ENCODE measurements at regions not wholly inside any gene's neighbourhood (a gene's known extent, or its start where the extent isn't known, plus 50 kb on each side); places are given as distances from the start of the nearest gene placed in this dataset.

DNA sequence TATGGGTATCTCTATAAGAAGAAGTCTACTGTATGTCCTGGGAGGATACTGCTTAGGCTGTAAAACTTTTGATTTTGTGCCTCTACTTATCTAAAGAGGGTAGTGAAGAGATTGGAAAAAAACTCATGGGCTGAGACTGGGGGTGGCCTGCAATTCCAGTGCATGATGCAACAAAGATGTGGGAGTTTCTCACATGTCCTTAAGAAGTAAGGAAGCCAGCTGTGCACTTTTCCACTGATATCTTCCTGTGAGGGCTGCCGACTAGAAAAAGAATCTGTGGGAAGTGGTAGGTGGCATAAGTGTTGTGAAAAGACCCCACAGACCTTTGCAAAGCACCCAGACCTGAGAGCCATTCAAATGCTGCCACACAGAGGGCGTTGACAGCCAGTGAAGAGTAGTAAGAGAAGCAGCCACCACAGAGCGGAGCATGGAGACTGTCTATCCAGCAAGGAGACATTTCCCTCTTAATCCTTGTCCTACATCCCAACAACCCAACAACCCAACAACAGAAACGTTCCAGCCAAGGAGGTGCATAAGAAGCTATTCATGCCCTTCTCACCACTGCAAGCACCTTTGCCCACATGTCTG, 65.1 kb downstream of the PFDN4 start:
- no peak for DNase-seq

GRCh38 chr20:54275359-54276111, 67.6 kb downstream of the PFDN4 start:
- no peak for DNase-seq

- DNase-seq: no peak
Measured at GRCh38 chr20:54276577-54277169, 68.8 kb downstream of the PFDN4 start.

- no peak for DNase-seq
Measured at GRCh38 chr20:54278262-54278661, 70.4 kb downstream of the PFDN4 start.

DNA sequence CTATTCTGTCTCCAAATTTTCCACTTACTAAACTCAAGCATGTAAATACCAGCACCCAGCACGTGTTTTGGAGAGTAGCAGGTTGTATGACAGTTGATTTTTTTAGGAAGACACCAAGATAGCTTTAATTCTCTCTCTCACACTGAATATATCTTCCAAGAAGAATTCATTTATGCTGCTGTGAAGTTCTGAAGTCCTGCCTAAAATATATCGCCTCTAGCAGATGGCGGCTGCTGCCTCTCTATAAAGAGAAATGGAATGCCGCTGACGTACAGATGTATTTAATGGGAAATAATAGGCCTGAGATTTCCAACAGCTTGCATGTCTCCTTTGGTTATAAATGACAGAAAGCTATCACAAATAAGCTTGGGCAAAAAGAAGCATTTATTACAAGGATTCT, 74.7 kb downstream of the PFDN4 start:
- no peak for DNase-seq

DNA sequence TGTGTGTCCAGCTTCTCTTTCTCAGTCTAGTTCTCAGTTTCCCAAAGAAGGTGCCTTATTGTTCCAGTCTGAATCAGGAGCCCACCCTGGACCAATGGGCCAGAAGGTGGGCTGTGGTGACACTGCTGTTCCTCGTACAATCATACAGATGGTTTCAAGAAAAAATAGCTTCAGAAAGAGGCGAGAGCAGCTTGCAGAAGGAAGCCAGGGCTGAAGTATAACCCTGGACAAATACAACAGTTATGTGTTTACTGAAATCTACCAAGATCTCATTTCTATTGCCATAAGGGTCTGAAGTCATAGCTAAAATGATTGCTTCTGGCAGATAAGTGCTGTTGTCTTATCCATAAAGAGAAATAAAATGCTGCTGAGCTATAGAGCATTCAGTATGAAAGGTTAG, 75.4 kb downstream of the PFDN4 start:
- no peak for DNase-seq

DNA sequence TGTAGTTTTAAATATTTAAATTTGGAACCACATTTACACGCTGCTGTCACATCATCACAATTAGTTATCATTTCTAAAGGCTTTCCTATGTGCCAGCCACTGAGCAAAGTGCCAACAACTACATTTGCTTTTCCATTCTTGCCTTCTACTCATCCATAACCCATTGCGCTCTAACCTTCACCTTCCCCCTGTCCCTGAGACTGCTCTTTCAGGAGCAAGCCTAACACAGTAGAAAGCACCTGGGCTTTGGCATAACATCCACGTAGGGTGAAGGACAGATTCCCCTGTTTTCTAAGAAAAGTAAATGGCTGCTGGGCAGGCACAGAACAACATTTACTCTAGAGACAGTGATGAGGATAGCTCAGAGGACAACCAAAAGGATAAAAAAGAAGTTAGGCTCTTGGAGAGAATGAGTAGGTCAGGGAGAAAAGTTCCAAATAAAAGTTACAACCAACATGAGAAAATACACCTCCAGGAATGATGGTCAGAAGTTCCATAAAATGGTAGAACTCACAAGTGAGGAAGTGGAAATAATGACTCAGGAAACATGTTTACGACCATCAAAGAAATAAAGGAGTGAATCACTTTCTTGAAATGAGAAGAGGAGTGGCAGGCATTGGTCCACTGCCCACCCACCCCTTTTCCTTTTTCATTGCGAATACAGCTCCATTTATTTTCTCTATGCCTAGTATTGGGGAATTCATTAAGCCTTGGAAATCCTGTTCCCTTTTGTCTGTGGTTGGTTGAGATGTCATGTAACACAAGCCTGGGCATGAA, 77.2 kb downstream of the PFDN4 start:
- DNase-seq: no peak

GRCh38 chr20:54290636-54291035, 82.7 kb downstream of the PFDN4 start:
- DNase-seq: no peak

DNA sequence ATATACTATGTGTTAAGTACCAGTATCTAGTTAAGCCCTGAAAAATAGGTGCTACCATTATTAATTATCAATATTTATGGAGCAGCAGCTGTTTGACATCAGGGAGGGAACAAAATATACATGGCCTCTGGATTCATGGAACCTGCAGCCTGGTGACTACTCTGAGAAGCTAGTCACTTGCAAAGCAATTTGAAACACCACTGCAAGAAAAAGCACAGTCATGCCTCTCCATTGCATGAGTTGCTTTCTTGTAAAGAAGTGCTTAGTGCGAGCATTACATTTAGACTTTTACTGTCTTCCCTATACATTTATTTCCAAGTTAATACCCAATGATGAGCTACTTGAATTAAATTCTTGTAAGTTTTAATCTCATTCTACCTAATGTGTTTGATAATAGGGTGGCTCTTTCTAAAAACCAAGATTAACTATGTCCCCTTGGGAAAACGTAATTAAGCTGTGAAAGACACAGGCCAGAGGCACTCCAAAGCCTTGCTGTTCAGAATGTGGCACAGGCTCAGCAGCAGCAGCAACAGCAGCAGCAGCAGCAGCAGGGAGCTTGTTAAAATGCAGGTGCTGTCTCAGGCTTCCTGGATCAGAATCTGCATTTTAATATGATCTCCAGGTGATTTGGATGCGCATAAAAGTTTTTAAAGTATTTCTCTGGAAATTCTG, 83.6 kb downstream of the PFDN4 start:
- no peak for DNase-seq

- DNase-seq: no peak
Measured at GRCh38 chr20:54292185-54292584, 84.3 kb downstream of the PFDN4 start.

DNA sequence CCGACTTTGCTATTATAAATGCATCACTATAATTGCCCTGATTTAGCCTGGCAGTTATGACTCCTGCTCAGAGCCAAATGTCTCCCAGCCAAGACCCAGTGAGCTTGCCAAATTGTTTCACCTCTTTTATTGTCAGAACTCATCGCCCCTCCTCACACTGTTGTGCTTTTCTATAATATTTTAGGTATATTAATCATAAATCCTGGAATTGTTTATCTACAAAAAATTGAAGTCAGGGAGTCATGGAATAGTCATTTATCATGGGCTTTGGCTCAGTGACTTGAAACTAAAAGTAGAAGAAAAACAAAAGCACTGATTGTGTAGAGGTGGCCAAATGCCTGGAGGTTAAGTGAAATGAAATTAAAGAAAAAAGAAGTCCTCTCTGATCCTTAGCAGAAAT, 85.6 kb downstream of the PFDN4 start:
- peak; percentile 25 for DNase-seq

DNA sequence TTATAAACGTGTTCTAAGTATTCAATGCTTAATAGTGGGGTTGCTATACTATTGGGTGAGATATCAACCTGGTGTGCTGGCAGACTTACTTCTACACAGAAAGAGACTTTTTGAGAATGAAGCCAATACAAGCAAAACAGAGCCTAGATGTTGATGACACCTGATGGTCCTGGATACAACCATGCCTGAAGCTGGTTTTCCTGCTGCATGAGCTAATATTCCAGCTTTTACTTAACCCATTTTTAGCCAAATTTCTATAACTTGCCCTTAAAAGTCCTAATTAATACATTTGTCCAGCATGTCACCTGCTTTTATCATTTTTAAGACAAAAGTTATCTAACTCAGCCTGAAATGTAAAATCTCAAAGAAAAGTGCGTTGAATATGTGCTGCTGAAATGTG, 86.2 kb downstream of the PFDN4 start:
- no peak for DNase-seq

GRCh38 chr20:54295686-54296085, 87.8 kb downstream of the PFDN4 start:
- no peak for DNase-seq

GRCh38 chr20:54305421-54305820, 97.5 kb downstream of the PFDN4 start:
- DNase-seq: peak; percentile 34

DNA sequence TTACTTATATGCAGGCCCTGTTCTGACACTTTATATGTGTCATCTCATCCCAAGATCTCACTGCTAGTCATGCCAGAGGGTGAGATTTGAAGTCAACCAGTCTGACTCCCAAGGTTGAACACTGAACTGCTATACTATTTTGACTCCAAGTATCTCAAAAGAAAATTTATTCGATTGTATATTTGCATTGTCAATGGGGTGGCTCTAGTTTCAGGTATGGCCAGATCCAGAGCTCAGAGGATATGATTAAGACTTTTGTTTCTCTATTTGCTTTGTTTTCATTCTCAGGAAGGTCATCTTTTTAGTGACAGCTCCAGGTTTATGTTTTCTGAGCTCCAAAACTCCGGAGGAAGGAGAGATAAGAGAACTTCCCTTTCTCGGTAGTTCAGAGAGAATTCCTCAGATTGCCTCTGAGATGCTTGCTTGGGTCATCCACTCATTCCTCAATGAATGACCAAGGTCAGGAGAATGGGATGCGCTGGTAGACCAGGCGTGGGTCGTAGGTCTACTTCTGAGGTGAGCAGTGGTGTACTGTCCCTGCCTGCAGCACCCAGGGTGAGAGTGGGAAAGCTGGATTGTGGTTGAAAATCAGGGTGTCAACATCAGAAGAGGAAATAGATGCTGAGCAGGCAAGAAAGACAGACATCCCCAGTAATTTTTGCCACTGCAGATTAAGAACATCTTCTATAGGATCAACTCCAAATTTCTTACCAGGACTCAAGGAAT, 99.3 kb downstream of the PFDN4 start:
- no peak for DNase-seq

GRCh38 chr20:54308804-54309203, 100.9 kb downstream of the PFDN4 start:
- DNase-seq: peak; percentile 6

GRCh38 chr20:54318892-54319291, 111.0 kb downstream of the PFDN4 start:
- DNase-seq: no peak

DNA sequence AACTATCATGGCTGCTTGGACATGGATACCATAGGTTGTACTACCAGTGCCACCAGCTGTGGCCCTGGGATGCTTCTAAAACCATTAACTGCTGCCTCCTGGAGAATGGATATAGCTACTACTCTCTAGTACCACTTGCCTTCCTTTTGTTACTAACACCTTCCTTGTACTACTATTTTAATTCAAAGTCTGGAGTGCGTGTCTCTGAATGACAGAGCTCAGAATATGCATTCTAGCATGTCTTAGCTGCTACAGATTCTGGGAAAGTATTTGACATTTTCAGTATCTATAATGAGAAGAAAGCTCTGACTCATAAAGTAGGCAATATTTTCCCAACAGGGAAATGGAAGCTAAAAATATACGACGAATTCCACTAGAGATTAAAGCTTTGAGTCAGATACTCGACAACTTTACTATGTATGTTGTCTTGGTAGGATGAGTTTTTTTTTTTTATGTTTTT, 112.3 kb downstream of the PFDN4 start:
- no peak for DNase-seq

- no peak for DNase-seq
Measured at GRCh38 chr20:54321352-54322087, 113.6 kb downstream of the PFDN4 start.

GRCh38 chr20:54323227-54323734, 115.4 kb downstream of the PFDN4 start:
- DNase-seq: peak; percentile 21

GRCh38 chr20:54324041-54324440, 116.2 kb downstream of the PFDN4 start:
- DNase-seq: no peak

All from tongue (tissue), 1 donor.